Activated naive CD8-positive, alpha-beta T cell treated with anti-CD3 and anti-CD28 coated beads, Interleukin-2, amount 50 U/mL, for 24 hours (primary cell): ENCODE measurements at regions not wholly inside any gene's neighbourhood (a gene's known extent, or its start where the extent isn't known, plus 50 kb on each side); places are given as distances from the start of the nearest gene placed in this dataset.

Source experiments
- ATAC-seq: fragments of 150-1000 bp; cut with Tn5 transposase; one replicate; pipeline ENCODE4 v1.10.0; 2021
- DNase-seq: peaks from one replicate; pipeline ENCODE4 v3.0.0; 2021
- H3K27ac Mint-ChIP-seq: one replicate; pipeline ENCODE4 v1.8.0; 2021; ENCODE audit warnings: mild to moderate bottlenecking, mixed read lengths
- H3K27me3 Mint-ChIP-seq: one replicate; pipeline ENCODE4 v1.8.0; 2021; ENCODE audit warnings: mixed read lengths
- H3K36me3 Mint-ChIP-seq: one replicate; pipeline ENCODE4 v1.8.0; 2021; ENCODE audit warnings: low read depth, mixed read lengths
- H3K4me1 Mint-ChIP-seq: one replicate; pipeline ENCODE4 v1.8.0; 2021; ENCODE audit warnings: mixed read lengths
- H3K4me3 Mint-ChIP-seq: one replicate; pipeline ENCODE4 v1.8.0; 2021; ENCODE audit warnings: mild to moderate bottlenecking, moderate library complexity, mixed read lengths
- H3K9me3 Mint-ChIP-seq: one replicate; pipeline ENCODE4 v1.8.0; 2021; ENCODE audit warnings: mixed read lengths

DNA sequence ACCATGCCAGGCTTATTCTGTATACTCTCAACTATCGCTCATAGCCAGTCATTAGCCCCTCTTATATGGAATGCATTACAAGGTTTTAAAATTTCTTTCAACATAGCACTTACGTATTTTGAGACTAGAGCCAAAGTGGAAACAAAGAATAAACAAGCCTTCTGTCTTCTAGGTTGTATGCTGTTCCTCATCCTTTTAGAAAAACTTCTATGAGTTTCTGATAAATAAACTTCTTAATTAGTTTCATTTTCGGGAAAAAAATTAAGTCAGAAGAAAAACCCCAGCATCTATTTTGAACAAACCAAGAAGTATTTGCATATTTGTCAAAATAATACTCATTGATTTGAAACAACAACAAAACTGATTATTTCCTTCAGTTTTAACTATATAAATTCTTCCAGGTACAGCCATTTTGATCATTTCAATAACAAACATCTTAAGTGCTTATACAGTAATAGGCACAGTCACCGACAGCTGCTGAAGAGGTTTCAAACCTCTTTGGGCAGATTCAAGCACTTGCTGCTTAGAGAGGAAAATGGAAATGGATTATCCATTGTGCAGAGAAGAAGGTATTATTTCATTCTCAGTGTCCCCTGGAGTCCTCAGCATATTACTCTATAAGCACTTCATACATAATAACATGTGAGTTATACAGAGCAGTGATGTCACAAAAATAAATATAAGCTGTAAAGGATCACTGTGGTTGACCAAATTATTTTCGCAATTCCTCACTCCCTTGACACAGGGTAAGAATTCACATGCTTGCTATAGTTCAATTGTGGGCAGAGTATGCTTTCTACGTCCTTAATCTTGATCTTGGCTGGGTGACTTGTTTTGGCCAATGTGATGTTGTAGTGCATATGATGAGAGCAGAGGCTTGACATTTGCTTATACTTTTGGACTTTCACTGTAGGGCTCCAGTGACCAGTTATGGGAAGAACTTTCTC, 833.8 kb downstream of the TRIB2 start:
- Mint-ChIP-seq H3K9me3 (peaks cover 4% of the 10 kb centered on the region), H3K4me1 (no peaks in the 10 kb centered on the region), H3K36me3 (no peaks in the 10 kb centered on the region), H3K4me3 (no peak overlapping the region), H3K27ac (no peak overlapping the region), H3K27me3 (no peaks in the 10 kb centered on the region)
- ATAC-seq (no peak), DNase-seq (no peak)

DNA sequence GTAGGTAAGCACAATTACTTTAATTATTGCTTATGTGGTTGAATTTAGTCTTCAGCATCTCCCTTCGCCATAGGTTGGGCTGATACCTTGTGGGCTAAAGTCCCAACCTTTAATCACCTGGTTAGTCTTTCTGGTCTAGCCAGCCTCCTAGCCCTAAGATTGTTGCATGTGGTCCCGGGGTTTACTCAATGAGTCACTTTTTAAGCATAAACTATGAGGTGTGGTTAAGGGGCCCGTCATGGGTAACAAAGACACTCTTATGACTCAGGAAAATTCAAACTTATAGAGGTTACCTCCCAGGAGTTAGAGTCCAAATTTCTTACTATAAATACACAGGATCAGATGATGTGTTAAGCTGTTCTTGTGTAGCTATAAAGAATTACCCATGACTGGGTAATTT, 841.6 kb downstream of the TRIB2 start:
- no peaks in the 10 kb centered on the region for H3K4me1 Mint-ChIP-seq
- no peak for DNase-seq
- no peak overlapping the region for H3K27ac Mint-ChIP-seq
- no peak for ATAC-seq
- no peaks in the 10 kb centered on the region for H3K36me3 Mint-ChIP-seq
- H3K4me3 Mint-ChIP-seq = no peak overlapping the region
- no peaks in the 10 kb centered on the region for H3K9me3 Mint-ChIP-seq
- H3K27me3 Mint-ChIP-seq = no peaks in the 10 kb centered on the region

DNA sequence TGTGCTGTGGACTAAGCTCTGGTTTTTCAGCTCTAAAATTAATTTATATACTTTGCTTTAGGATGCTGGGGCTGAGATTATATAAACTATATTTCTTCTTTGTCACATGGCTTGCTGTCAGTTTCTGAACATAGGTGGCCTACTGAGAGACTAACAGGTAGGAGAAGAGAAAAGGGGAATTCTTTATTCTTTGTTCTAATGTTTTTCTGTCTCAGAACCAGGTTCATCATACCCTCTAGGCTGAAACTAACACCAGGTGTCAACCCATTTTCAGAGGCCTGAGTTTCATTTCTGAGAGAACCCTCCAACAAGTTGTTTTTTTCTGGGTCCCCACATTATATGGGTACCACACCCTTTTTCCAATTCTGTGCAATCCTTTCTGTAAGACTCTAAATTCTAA, 843.6 kb downstream of the TRIB2 start:
- Mint-ChIP-seq H3K9me3 (no peaks in the 10 kb centered on the region), H3K27me3 (no peaks in the 10 kb centered on the region), H3K4me1 (no peaks in the 10 kb centered on the region), H3K36me3 (no peaks in the 10 kb centered on the region), H3K27ac (no peak overlapping the region), H3K4me3 (no peak overlapping the region)
- no peak for DNase-seq
- no peak for ATAC-seq

DNA sequence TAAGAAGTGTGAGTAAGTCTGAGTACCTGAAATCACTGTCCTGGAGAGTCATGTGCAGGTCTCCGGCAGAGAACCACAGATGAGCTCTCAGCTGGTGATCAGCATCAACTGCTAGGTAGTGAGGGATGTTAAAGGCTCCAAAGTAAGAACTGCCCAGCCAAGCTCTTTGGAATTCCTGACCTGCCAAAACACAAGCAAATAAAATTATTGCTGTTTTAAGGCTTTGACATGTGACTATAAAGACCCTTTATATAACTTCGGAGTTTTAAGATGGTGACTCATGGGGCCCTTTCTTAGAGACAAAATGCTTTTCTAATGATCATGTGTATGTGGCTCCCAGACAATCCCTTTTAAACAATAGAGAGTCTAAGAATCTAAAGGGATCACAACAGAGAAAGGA, 855.7 kb downstream of the TRIB2 start:
- ATAC-seq (no peak), DNase-seq (no peak)
- Mint-ChIP-seq H3K9me3 (peaks cover 4% of the 10 kb centered on the region), H3K27me3 (no peaks in the 10 kb centered on the region), H3K4me3 (no peak overlapping the region), H3K36me3 (no peaks in the 10 kb centered on the region), H3K27ac (no peak overlapping the region), H3K4me1 (no peaks in the 10 kb centered on the region)

DNA sequence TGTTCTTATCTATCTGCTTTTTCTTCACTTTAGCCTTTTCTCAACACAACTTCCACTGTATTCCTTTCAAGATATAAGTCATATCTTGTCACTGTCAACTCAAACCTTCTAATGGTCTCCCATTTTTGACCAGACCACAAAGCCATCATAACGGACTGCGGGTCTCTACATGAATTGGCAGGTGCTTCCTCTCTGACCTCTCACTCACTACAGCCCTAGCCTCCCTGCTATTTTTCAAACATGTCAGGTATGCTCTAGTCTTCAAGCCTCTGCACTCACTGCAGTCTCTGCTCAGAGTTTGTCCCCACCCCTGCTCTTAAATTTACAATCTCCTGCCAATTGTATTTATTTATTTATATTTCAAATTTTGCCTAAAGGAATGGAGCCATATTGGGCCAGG, 858.1 kb downstream of the TRIB2 start:
- no peaks in the 10 kb centered on the region for H3K4me1 Mint-ChIP-seq
- ATAC-seq = no peak
- H3K27ac Mint-ChIP-seq = no peak overlapping the region
- H3K9me3 Mint-ChIP-seq = no peaks in the 10 kb centered on the region
- no peak for DNase-seq
- H3K36me3 Mint-ChIP-seq = no peaks in the 10 kb centered on the region
- no peak overlapping the region for H3K4me3 Mint-ChIP-seq
- no peaks in the 10 kb centered on the region for H3K27me3 Mint-ChIP-seq

DNA sequence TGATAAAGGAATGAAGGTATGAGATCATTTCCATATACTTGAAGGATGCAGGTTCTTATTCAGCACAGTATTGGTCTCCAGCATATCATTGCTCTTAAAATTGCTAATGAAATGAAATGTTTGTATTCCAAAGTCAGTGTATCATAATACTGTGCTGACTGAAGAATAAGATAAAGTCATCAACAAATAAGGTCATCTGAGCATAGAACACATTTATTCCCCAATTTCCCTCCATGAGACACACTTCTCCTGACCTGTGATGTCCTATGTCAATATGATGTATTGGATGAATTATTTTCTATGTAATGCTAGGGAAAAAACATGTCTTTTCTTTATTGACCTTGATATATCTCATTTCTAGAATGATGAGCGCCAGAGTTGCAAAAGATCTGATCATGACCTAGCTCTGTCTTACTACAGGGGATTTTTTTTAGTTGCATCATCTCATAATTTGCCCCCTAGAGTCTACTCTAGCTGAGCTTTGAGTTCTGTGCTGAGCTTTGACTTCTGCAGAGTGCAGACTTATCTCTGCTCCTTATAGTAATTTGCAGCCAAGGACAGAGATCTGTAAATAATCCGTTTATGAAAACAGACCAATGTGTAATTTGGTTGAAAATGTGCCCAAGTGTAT, 859.8 kb downstream of the TRIB2 start:
- Mint-ChIP-seq H3K27me3 (no peaks in the 10 kb centered on the region), H3K9me3 (no peaks in the 10 kb centered on the region), H3K27ac (no peak overlapping the region), H3K4me1 (no peaks in the 10 kb centered on the region), H3K4me3 (no peak overlapping the region), H3K36me3 (no peaks in the 10 kb centered on the region)
- ATAC-seq (no peak), DNase-seq (no peak)

DNA sequence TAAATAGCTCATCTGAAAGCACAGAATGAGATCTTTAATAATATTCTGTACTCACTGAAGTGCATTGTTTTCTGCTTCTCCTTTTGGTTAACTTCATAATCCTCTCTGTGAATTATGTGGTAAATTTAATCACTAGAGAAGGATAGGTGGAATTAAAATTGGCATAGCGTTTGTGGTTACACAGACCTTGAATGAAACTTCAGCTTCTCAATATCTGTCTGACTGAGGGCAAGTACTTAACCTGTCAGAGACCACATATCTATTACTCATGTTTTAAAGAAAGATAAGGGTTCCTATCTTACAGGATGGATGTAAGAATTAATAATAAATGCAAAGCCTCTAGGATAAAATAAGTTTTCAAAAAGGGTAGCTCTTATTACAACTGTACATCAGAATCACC, 861.8 kb downstream of the TRIB2 start:
- H3K27me3 Mint-ChIP-seq = no peaks in the 10 kb centered on the region
- no peak overlapping the region for H3K4me3 Mint-ChIP-seq
- H3K36me3 Mint-ChIP-seq = no peaks in the 10 kb centered on the region
- no peaks in the 10 kb centered on the region for H3K4me1 Mint-ChIP-seq
- peaks cover 8% of the 10 kb centered on the region for H3K9me3 Mint-ChIP-seq
- DNase-seq (no peak), ATAC-seq (no peak)
- H3K27ac Mint-ChIP-seq = no peak overlapping the region

DNA sequence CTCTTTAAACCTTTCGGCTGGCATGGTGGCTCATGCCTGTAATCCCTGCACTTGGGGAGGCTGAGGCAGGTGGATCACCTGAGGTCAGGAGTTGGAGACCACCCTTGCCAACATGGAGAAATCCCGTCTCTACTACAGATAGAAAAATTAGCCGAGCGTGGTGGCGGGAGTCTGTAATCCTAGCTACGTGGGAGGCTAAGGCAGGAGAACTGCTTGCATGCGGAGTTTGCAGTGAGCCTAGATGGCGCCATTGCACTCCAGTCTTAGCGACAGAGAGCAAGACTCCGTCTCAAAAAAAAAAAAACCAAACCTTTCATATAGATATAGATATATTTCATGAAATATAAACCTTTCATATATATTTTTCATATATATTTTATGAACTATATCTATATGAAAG, 864.7 kb downstream of the TRIB2 start:
- Mint-ChIP-seq H3K4me3 (no peak overlapping the region), H3K9me3 (peaks cover 8% of the 10 kb centered on the region), H3K27ac (no peak overlapping the region), H3K27me3 (no peaks in the 10 kb centered on the region), H3K36me3 (no peaks in the 10 kb centered on the region), H3K4me1 (no peaks in the 10 kb centered on the region)
- ATAC-seq (no peak), DNase-seq (no peak)

DNA sequence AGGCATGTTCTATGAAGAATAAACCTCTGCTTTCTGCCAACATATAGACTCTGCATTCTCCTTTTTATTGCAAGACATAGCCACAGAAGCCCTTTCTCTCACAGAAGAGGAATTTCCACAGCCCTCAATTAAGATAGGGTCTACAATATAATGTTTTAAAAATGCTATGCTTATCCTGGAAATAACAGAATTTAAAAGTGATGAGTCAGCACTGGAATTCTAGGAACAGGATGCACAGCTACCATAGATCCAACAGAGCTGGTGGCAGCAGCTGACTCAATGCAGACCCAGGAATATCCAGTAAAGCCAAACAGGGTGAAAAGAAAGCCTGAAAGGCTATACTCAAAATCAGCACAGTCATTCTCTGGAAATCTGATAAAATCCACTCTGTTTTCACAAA, 866.9 kb downstream of the TRIB2 start:
- Mint-ChIP-seq H3K27me3 (no peaks in the 10 kb centered on the region), H3K4me1 (no peaks in the 10 kb centered on the region), H3K4me3 (no peak overlapping the region), H3K9me3 (peaks cover 12% of the 10 kb centered on the region), H3K27ac (no peak overlapping the region), H3K36me3 (no peaks in the 10 kb centered on the region)
- DNase-seq (no peak), ATAC-seq (no peak)

DNA sequence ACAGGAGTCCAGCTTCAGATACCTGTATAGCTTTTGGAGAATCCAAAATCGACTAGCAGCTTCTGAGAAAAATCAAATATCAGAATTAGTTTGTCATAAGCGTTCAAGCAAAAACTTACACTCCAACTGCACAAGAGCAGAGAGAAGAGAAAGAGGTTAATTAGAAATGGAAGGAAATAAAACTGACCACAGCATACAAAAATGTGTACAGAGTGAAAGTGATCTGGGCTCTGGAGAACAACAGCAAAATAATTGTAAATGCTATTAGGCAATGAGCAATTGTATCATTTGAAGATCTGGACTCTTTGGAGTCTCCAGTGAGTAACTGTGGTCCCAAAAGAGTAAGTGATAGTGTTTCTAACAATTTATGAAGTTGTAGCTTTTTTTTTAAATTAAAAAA, 867.3 kb downstream of the TRIB2 start:
- H3K4me1 Mint-ChIP-seq = no peaks in the 10 kb centered on the region
- H3K9me3 Mint-ChIP-seq = peaks cover 12% of the 10 kb centered on the region
- ATAC-seq (no peak), DNase-seq (no peak)
- no peaks in the 10 kb centered on the region for H3K36me3 Mint-ChIP-seq
- H3K27ac Mint-ChIP-seq = no peak overlapping the region
- H3K27me3 Mint-ChIP-seq = no peaks in the 10 kb centered on the region
- no peak overlapping the region for H3K4me3 Mint-ChIP-seq

DNA sequence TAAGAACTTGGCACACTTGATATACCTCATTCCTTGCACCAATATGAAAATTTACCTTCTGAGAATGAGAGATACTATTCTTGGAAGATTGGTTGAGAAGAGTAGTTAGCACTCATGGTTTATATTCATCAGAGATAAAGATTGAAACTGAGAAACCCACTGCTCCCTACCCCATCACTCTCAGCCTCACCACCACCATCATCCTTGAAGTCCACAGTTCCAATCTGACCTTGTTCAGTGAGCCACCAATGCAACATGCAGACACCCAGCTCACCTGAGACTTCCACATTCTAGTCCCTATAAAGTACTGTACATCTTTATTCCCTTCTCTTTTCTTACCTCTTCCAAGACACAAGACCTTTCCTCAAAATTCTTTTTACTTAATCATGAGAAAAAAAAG, 869.0 kb downstream of the TRIB2 start:
- Mint-ChIP-seq H3K4me3 (no peak overlapping the region), H3K36me3 (no peaks in the 10 kb centered on the region), H3K27me3 (no peaks in the 10 kb centered on the region), H3K4me1 (no peaks in the 10 kb centered on the region), H3K9me3 (peaks cover 12% of the 10 kb centered on the region), H3K27ac (no peak overlapping the region)
- DNase-seq = no peak
- no peak for ATAC-seq

DNA sequence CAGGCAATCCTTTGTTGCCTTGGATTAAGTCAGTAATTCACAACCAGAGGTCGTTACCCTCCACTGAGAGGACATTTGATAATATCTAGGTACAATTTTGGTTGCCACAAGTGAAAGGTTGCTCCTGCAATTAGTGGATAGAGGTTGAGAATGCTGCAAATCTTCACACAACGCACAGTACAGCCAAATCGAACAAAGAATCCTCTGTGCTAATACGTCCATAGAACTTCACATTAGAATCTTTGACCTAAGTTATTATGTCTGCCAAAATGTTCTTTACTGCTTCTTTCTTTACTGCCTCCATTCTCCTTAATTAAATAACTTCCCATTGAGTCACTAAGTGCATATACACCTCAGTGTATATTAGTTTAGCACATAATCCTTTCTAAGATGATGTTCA, 879.5 kb downstream of the TRIB2 start:
- Mint-ChIP-seq H3K4me1 (no peaks in the 10 kb centered on the region), H3K36me3 (no peaks in the 10 kb centered on the region), H3K9me3 (peaks cover 19% of the 10 kb centered on the region), H3K4me3 (no peak overlapping the region), H3K27ac (no peak overlapping the region), H3K27me3 (no peaks in the 10 kb centered on the region)
- ATAC-seq = no peak
- DNase-seq = no peak

DNA sequence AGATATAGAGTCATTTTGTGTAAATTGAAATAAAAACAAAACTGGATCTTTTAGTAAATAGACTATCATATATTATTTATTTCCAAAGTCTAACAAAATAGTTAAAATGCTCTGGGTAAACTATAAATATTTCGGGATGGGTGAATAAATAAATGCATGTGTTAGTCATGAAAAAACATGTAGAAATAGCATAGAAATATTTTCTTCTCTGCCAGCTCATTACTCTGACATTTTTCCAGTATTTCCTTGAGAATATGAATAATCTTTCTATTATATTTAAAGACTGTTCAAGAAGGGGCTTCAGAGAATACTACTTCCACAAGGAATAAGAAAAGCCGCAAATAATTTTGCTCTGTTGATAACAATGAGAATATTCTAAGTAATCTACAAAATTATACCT, 880.4 kb downstream of the TRIB2 start:
- Mint-ChIP-seq H3K27ac (no peak overlapping the region), H3K27me3 (no peaks in the 10 kb centered on the region), H3K36me3 (no peaks in the 10 kb centered on the region), H3K4me3 (no peak overlapping the region), H3K9me3 (peaks cover 19% of the 10 kb centered on the region), H3K4me1 (no peaks in the 10 kb centered on the region)
- no peak for ATAC-seq
- DNase-seq = no peak

DNA sequence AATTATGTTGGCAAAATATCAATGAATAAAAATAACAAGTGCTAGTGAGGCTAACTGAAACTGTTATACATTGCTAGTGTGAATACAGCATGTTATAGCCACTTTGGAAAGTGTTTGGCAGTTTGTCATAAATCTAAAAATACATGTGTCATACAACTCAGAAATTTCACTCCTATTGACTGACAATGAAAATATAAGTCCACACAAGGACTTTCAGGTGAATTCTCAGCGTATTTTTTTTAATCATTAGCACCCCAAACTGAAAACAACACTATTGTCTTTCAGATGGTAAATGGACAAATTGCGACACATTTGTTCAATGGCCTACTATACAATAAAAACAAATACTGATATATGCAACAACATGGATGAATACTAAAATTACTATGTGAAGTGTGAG, 884.8 kb downstream of the TRIB2 start:
- no peak overlapping the region for H3K4me3 Mint-ChIP-seq
- no peaks in the 10 kb centered on the region for H3K4me1 Mint-ChIP-seq
- H3K9me3 Mint-ChIP-seq = peaks cover 9% of the 10 kb centered on the region
- no peak for DNase-seq
- H3K27ac Mint-ChIP-seq = no peak overlapping the region
- no peak for ATAC-seq
- no peaks in the 10 kb centered on the region for H3K27me3 Mint-ChIP-seq
- H3K36me3 Mint-ChIP-seq = no peaks in the 10 kb centered on the region

DNA sequence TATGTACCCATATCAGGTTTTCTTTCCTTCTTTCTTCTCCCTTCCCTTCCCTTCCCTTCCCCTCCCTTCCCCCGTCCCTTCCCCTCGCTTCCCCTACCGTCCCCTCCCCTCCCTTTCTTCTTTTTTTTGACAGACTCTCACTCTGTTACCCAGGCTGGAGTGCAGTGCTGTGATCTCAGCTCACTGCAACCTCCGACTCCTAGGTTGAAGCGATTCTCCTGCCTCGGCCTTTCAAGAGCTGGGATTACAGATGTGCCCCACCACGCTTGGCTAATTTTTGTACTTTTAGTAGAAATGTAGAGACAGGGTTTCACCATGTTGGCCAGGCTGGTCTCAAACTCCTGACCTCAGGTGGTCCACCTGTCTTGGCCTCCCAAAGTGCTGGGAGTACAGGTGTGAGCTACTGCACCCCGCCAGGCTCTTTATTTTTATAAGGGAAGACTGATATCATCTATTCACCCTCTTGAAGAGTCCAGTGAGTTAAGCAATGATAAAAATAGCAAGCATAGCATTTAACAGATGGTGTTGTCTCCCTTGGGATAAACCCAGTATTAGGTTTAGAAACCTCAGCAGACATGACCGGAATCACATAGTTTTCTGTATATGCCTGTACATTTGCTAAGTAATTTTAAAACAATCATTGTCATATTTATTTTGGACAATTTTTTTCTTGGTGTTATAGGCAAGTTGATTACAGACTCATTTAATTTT, 888.4 kb downstream of the TRIB2 start:
- no peaks in the 10 kb centered on the region for H3K36me3 Mint-ChIP-seq
- H3K27me3 Mint-ChIP-seq = no peaks in the 10 kb centered on the region
- H3K9me3 Mint-ChIP-seq = peaks cover 6% of the 10 kb centered on the region
- no peaks in the 10 kb centered on the region for H3K4me1 Mint-ChIP-seq
- no peak for ATAC-seq
- no peak for DNase-seq
- H3K4me3 Mint-ChIP-seq = no peak overlapping the region
- H3K27ac Mint-ChIP-seq = no peak overlapping the region
